ENCODE measurements at regions not wholly inside any gene's neighbourhood (a gene's known extent, or its start where the extent isn't known, plus 50 kb on each side); places are given as distances from the start of the nearest gene placed in this dataset.

- Mint-ChIP-seq H3K27me3 (ENCODE audit: low read depth in 2 of 2) (no peaks in the 10 kb centered on the region), H3K27ac (no peak overlapping the region)
- intact Hi-C loops (cut with micrococcal nuclease): no loop called here
These were observed 824.0 kb upstream of the PIK3C3 start for GRCh38 chr18:41131050-41131449.

GRCh38 chr18:41128545-41128944 lies 826.5 kb upstream of the PIK3C3 start:
- intact Hi-C loops (cut with micrococcal nuclease): no loop called here
- TF ChIP-seq CTCF (IDR thresholded peaks at IDR 0.05): no peak
- no peak overlapping the region for H3K4me3 Mint-ChIP-seq
- WGBS (ENCODE audit: insufficient coverage): 83% methylated on average over 3 of the region's 3 CpGs
- H3K4me1 ChIP-seq (ENCODE audit: control insufficient read depth, insufficient read depth, low read length): no peaks in the 10 kb centered on the region
- DNase-seq (no peak), ATAC-seq (no peak)
- peaks cover 9 to 14% of the 10 kb centered on the region in 2 donors for H3K9me3 Mint-ChIP-seq
- H3K36me3 Mint-ChIP-seq: no peaks in the 10 kb centered on the region
- H3K4me3 ChIP-seq (ENCODE audit: low read length): no peak overlapping the region
- H3K27me3 ChIP-seq (ENCODE audit: control insufficient read depth, insufficient read depth, low read length): no peaks in the 10 kb centered on the region
- H3K9me3 ChIP-seq (ENCODE audit: control insufficient read depth, insufficient read depth, low read length): peaks cover 3% of the 10 kb centered on the region
- no peaks in the 10 kb centered on the region for H3K4me1 Mint-ChIP-seq
- no peak overlapping the region for H3K27ac Mint-ChIP-seq
- H3K27me3 Mint-ChIP-seq (ENCODE audit: low read depth in 2 of 2): no peaks in the 10 kb centered on the region
- no peak overlapping the region for H3K27ac ChIP-seq (ENCODE audit: low read length)
- no peaks in the 10 kb centered on the region for H3K36me3 ChIP-seq (ENCODE audit: control insufficient read depth, insufficient read depth, low read length)

More at GRCh38 chr18:41131050-41131449, 824.0 kb upstream of the PIK3C3 start:
- Histone ChIP-seq H3K9me3 (ENCODE audit: control insufficient read depth, insufficient read depth, low read length) (peaks cover 3% of the 10 kb centered on the region), H3K4me1 (ENCODE audit: control insufficient read depth, insufficient read depth, low read length) (no peaks in the 10 kb centered on the region), H3K36me3 (ENCODE audit: control insufficient read depth, insufficient read depth, low read length) (no peaks in the 10 kb centered on the region), H3K4me3 (ENCODE audit: low read length) (no peak overlapping the region), H3K27ac (ENCODE audit: low read length) (no peak overlapping the region), H3K27me3 (ENCODE audit: control insufficient read depth, insufficient read depth, low read length) (no peaks in the 10 kb centered on the region)
- H3K4me1 Mint-ChIP-seq: no peaks in the 10 kb centered on the region
- DNase-seq: no peak
- no peak overlapping the region for H3K4me3 Mint-ChIP-seq
- ATAC-seq: no peak
- no peak for TF ChIP-seq CTCF (IDR thresholded peaks at IDR 0.05)
- H3K9me3 Mint-ChIP-seq: peaks cover 13 to 16% of the 10 kb centered on the region in 2 donors
- H3K36me3 Mint-ChIP-seq: no peaks in the 10 kb centered on the region
- 37% methylated on average over 1 of the region's 2 CpGs for WGBS (ENCODE audit: insufficient coverage)

- Mint-ChIP-seq H3K36me3 (no peaks in the 10 kb centered on the region), H3K27ac (no peak overlapping the region), H3K4me1 (no peaks in the 10 kb centered on the region), H3K9me3 (peaks cover 9 to 14% of the 10 kb centered on the region in 2 donors), H3K27me3 (ENCODE audit: low read depth in 2 of 2) (no peaks in the 10 kb centered on the region), H3K4me3 (no peak overlapping the region)
- no peak for ATAC-seq
- no peak for DNase-seq
- Histone ChIP-seq H3K4me3 (ENCODE audit: low read length) (no peak overlapping the region), H3K9me3 (ENCODE audit: control insufficient read depth, insufficient read depth, low read length) (peaks cover 3% of the 10 kb centered on the region), H3K27me3 (ENCODE audit: control insufficient read depth, insufficient read depth, low read length) (no peaks in the 10 kb centered on the region), H3K27ac (ENCODE audit: low read length) (no peak overlapping the region), H3K4me1 (ENCODE audit: control insufficient read depth, insufficient read depth, low read length) (no peaks in the 10 kb centered on the region), H3K36me3 (ENCODE audit: control insufficient read depth, insufficient read depth, low read length) (no peaks in the 10 kb centered on the region)
- no peak for TF ChIP-seq CTCF (IDR thresholded peaks at IDR 0.05)
- intact Hi-C loops (cut with micrococcal nuclease): no loop called here
These were observed 826.9 kb upstream of the PIK3C3 start for GRCh38 chr18:41128126-41128525.

- Mint-ChIP-seq H3K27ac (no peak overlapping the region), H3K4me3 (no peak overlapping the region), H3K36me3 (no peaks in the 10 kb centered on the region), H3K27me3 (ENCODE audit: low read depth in 2 of 2) (no peaks in the 10 kb centered on the region), H3K4me1 (no peaks in the 10 kb centered on the region), H3K9me3 (peaks cover 9 to 12% of the 10 kb centered on the region in 2 donors)
- no peak for TF ChIP-seq CTCF (IDR thresholded peaks at IDR 0.05)
- H3K36me3 ChIP-seq (ENCODE audit: control insufficient read depth, insufficient read depth, low read length): no peaks in the 10 kb centered on the region
- DNase-seq (no peak), ATAC-seq (no peak)
- no peak overlapping the region for H3K4me3 ChIP-seq (ENCODE audit: low read length)
- intact Hi-C loops (cut with micrococcal nuclease): no loop called here
- no peaks in the 10 kb centered on the region for H3K27me3 ChIP-seq (ENCODE audit: control insufficient read depth, insufficient read depth, low read length)
- 100% methylated on average over 1 of the region's 2 CpGs for WGBS (ENCODE audit: insufficient coverage)
- H3K4me1 ChIP-seq (ENCODE audit: control insufficient read depth, insufficient read depth, low read length): no peaks in the 10 kb centered on the region
- no peak overlapping the region for H3K27ac ChIP-seq (ENCODE audit: low read length)
- peaks cover 3% of the 10 kb centered on the region for H3K9me3 ChIP-seq (ENCODE audit: control insufficient read depth, insufficient read depth, low read length)
These were observed 828.3 kb upstream of the PIK3C3 start for GRCh38 chr18:41126541-41127235.
